Gastroesophageal sphincter (tissue), 4 donors: ENCODE measurements at regions not wholly inside any gene's neighbourhood (a gene's known extent, or its start where the extent isn't known, plus 50 kb on each side); places are given as distances from the start of the nearest gene placed in this dataset.

Experiments used
- ATAC-seq: fragments of 150-250 bp; one replicate; pipeline ENCODE4 v1.9.1; 2016; ENCODE audit warnings: mild to moderate bottlenecking, moderate library complexity
- H3K27ac ChIP-seq, 4 donors: fragments of 200-600 bp; sonication (generic) in 3 of 4; 1 replicate in 3 of 4; 2 replicates in 1 of 4; pipeline ENCODE4 v1.5.1; 2016 to 2019
- H3K27me3 ChIP-seq: fragments of 200-600 bp; sonication (generic); one replicate; pipeline ENCODE4 v1.5.1; 2019
- H3K36me3 ChIP-seq, 2 donors: fragments of 200-600 bp; sonication (generic); one replicate each; pipeline ENCODE4 v1.5.1; 2019; ENCODE audit warnings: control low read depth in 1 of 2
- H3K4me1 ChIP-seq, 3 donors: fragments of 200-600 bp; sonication (generic); 1 replicate in 2 of 3; 2 replicates in 1 of 3; pipeline ENCODE4 v1.5.1; 2016 to 2019; ENCODE audit warnings: control low read depth in 2 of 3
- H3K4me3 ChIP-seq, 2 donors: fragments of 200-600 bp; sonication (generic); one replicate each; pipeline ENCODE4 v1.5.1; 2019; ENCODE audit warnings: mild to moderate bottlenecking in 1 of 2, moderate library complexity in 1 of 2
- H3K9me3 ChIP-seq, 3 donors: fragments of 200-600 bp; sonication (generic); one replicate each; pipeline ENCODE4 v1.5.1; 2017 to 2019; ENCODE audit warnings: control low read depth in 2 of 3
- EP300 ChIP-seq: sonication (generic); formaldehyde crosslinking; IDR thresholded peaks from one replicate; pipeline ENCODE4 v1.6.1; 2017; ENCODE audit warnings: antibody characterized with exemption, mild to moderate bottlenecking
- POLR2A ChIP-seq, 2 donors: fragments of 450-650 bp; IDR thresholded peaks; one replicate each; pipeline ENCODE4 v1.6.1; 2017; ENCODE audit warnings: antibody characterized with exemption in 2 of 2, mild to moderate bottlenecking in 2 of 2, moderate library complexity in 1 of 2
- POLR2AphosphoS5 ChIP-seq: sonication (generic); formaldehyde crosslinking; IDR thresholded peaks from one replicate; pipeline ENCODE4 v1.6.1; 2017; ENCODE audit warnings: antibody characterized with exemption
- WGBS, 2 donors: methylation state at CpG; one replicate each; pipeline ENCODE4 v1.1.5; 2018; ENCODE audit warnings: low coverage in 1 of 2; 5-methylcytosine and 5-hydroxymethylcytosine counted together
- TF ChIP-seq, protein P1 (sequence below), 4 experiments: fragments of 200-600 bp in 2 of 4; fragments of 450-650 bp in 2 of 4; sonication (generic) in 1 of 4; IDR thresholded peaks; one replicate each; pipeline ENCODE4 v1.5.1; 2017 to 2019; ENCODE audit warnings: antibody characterized with exemption in 4 of 4, mild to moderate bottlenecking in 2 of 4, moderate library complexity in 2 of 4

DNA sequence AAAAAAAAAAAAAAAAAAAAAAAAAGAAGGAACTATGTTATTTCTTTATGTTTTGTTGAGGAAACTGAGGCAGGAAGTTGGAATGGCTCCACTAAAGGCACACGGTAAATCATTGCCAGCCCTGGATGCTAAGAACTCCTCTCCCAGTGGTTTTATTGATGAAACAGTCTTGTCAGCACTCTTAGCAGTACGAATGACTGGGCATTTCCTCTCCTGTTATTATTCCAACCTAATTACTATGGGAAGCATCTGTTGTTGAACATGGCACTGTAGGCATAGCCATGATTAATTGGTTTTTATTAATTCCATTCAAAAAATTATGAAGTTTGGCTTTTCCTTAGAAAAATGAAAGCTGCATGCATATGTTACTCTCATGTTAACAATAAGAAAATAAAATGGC is 1387.1 kb upstream of the TMEM132C start:
- Histone ChIP-seq H3K4me3 (no peak overlapping the region), H3K36me3 (no peaks in the 10 kb centered on the region), H3K4me1 (peaks cover 0 to 15% (median 0%) of the 10 kb centered on the region in 3 donors), H3K27ac (no peak overlapping the region), H3K27me3 (peaks cover 11% of the 10 kb centered on the region), H3K9me3 (no peaks in the 10 kb centered on the region)
- no peak for TF ChIP-seq EP300
- 48 to 73% methylated on average over 2 of the region's 2 CpGs for WGBS, 2 donors
- ATAC-seq: no peak

DNA sequence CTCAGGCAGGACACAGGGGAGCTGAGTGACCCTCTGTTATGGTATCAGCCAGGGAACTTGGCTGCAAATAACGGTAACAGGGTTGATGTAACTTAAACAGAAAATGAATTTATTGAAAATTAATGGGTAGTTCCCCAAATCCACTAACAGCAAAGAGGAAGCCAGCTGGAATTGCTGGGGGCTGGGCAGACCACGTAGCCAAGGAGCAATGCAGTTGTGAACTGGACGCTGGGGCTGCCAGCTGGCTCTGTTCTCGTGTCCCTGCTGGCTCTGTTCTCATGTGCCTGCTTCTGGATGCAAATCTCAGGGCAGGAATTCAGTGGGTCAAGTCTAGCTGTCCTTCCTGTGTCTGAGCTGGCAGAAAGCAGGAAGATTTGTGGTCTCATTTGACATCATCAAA is 1383.3 kb upstream of the TMEM132C start:
- Histone ChIP-seq H3K9me3 (no peaks in the 10 kb centered on the region), H3K4me1 (peaks cover 0 to 15% (median 0%) of the 10 kb centered on the region in 3 donors), H3K27me3 (peaks cover 22% of the 10 kb centered on the region), H3K27ac (no peak overlapping the region), H3K4me3 (no peak overlapping the region), H3K36me3 (no peaks in the 10 kb centered on the region)
- 0% methylated on average over 4 of the region's 4 CpGs for WGBS, 2 donors
- ATAC-seq: no peak
- TF ChIP-seq, protein P1, sequence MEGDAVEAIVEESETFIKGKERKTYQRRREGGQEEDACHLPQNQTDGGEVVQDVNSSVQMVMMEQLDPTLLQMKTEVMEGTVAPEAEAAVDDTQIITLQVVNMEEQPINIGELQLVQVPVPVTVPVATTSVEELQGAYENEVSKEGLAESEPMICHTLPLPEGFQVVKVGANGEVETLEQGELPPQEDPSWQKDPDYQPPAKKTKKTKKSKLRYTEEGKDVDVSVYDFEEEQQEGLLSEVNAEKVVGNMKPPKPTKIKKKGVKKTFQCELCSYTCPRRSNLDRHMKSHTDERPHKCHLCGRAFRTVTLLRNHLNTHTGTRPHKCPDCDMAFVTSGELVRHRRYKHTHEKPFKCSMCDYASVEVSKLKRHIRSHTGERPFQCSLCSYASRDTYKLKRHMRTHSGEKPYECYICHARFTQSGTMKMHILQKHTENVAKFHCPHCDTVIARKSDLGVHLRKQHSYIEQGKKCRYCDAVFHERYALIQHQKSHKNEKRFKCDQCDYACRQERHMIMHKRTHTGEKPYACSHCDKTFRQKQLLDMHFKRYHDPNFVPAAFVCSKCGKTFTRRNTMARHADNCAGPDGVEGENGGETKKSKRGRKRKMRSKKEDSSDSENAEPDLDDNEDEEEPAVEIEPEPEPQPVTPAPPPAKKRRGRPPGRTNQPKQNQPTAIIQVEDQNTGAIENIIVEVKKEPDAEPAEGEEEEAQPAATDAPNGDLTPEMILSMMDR (IDR thresholded peaks at IDR 0.05): no peak
- TF ChIP-seq POLR2A (IDR thresholded peaks at IDR 0.05) (no peak), POLR2AphosphoS5 (no peak), EP300 (no peak)

DNA sequence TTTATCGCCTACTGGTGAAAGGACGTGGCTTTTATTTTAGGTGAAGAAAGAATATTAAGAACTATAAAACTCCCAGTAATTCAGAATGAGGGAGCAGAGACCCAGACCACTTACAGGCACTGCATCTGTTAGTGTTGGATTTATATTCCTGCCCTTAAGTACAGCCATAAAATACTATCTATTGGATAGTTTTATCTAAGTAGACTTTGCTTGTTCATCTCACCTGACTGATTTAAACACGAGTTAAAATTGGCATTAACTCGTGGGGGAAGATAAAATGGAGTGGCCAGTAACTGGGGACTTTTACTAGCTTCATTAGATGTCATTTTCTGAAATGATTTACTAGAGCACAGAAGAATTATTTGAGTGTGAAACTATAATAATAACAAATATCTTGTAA is 1377.5 kb upstream of the TMEM132C start:
- H3K4me1 ChIP-seq: no peaks in the 10 kb centered on the region
- H3K27me3 ChIP-seq: peaks cover 24% of the 10 kb centered on the region
- no peaks in the 10 kb centered on the region for H3K9me3 ChIP-seq
- TF ChIP-seq EP300: no peak
- TF ChIP-seq, protein P1 (IDR thresholded peaks at IDR 0.05): no peak
- no peak for TF ChIP-seq POLR2AphosphoS5
- no peak for TF ChIP-seq POLR2A (IDR thresholded peaks at IDR 0.05)
- H3K27ac ChIP-seq: no peak overlapping the region
- WGBS, 2 donors: 51 to 84% methylated on average over 4 of the region's 4 CpGs
- no peaks in the 10 kb centered on the region for H3K36me3 ChIP-seq
- no peak overlapping the region for H3K4me3 ChIP-seq
- no peak for ATAC-seq

DNA sequence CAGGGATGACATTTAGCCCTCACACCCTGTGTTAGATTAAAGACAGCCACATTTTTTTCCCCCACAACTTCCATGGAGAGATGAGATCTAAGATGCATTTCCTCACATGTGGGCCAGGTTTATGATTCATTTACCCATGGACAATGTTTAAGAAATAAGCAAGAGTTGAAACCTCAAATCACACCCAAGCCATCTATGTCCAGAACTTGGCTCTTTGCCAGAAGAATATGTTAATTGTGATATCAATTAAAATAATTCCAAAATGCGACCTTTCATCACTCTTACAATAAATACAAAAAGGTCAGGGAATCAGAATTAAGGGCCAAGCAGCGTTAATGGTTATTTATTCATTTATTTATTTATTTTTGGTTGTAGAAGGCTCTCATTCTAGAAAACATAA is 1376.9 kb upstream of the TMEM132C start:
- H3K27ac ChIP-seq: no peak overlapping the region
- no peaks in the 10 kb centered on the region for H3K4me1 ChIP-seq
- H3K27me3 ChIP-seq: peaks cover 23% of the 10 kb centered on the region
- no peaks in the 10 kb centered on the region for H3K9me3 ChIP-seq
- ATAC-seq: no peak
- no peak overlapping the region for H3K4me3 ChIP-seq
- no peak for TF ChIP-seq EP300
- TF ChIP-seq, protein P1 (IDR thresholded peaks at IDR 0.05): no peak
- no peak for TF ChIP-seq POLR2A (IDR thresholded peaks at IDR 0.05)
- no peak for TF ChIP-seq POLR2AphosphoS5
- no peaks in the 10 kb centered on the region for H3K36me3 ChIP-seq
- 71 to 83% methylated on average over 2 of the region's 2 CpGs for WGBS, 2 donors

DNA sequence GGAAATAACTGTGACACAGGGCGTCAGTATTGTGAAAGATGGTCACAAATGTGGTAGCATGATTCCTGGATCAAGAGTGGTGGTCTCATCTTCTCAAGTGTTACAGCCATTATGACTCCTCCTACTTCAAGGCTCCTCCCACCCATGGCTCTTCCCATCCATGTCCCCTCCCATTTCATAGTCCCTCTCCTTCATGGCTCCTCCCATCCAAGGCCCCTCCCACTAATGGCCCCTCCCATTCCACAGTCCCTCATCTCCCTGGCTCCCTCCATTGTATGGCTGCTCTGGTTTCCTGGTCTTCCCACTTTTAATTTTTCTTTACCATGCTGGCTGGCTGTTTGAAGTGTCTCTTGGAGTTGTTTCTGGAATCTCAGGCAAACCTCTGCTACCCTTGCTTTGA is 1375.2 kb upstream of the TMEM132C start:
- Histone ChIP-seq H3K27me3 (peaks cover 21% of the 10 kb centered on the region), H3K4me1 (no peaks in the 10 kb centered on the region), H3K4me3 (no peak overlapping the region), H3K36me3 (no peaks in the 10 kb centered on the region), H3K9me3 (no peaks in the 10 kb centered on the region), H3K27ac (no peak overlapping the region)
- TF ChIP-seq EP300: no peak
- no peak for TF ChIP-seq POLR2A (IDR thresholded peaks at IDR 0.05)
- TF ChIP-seq, protein P1 (IDR thresholded peaks at IDR 0.05): no peak
- TF ChIP-seq POLR2AphosphoS5: no peak
- no peak for ATAC-seq
- 78 to 93% methylated on average over 1 of the region's 1 CpG for WGBS, 2 donors
